Activated CD4-positive, alpha-beta memory T cell treated with anti-CD3 and anti-CD28 coated beads, Interleukin-2, amount 10 ng/mL, durations not matched to agents 7 days and 5 days (primary cell): ENCODE measurements at regions not wholly inside any gene's neighbourhood (a gene's known extent, or its start where the extent isn't known, plus 50 kb on each side); places are given as distances from the start of the nearest gene placed in this dataset.

Source experiments
- CTCF ChIA-PET: fragments of 350-600 bp; sonication (Branson Sonifier 250); formaldehyde crosslinking; loops from one replicate; lab custom pipeline; 2021; ENCODE audit warnings: antibody characterized with exemption, inconsistent platforms; lab: Charles Lee
- POLR2A ChIA-PET: fragments of 350-600 bp; sonication (Branson Sonifier 250); formaldehyde crosslinking; loops from one replicate; lab custom pipeline; 2021; ENCODE audit warnings: antibody characterized with exemption; lab: Charles Lee
- DNase-seq: peaks from one replicate; pipeline ENCODE4 v3.0.0-alpha.2; 2020
- H3K27ac Mint-ChIP-seq: one replicate; pipeline ENCODE4 v1.8.0; 2021; ENCODE audit warnings: mild to moderate bottlenecking, mixed read lengths
- H3K27me3 Mint-ChIP-seq: one replicate; pipeline ENCODE4 v1.8.0; 2021; ENCODE audit warnings: mixed read lengths
- H3K36me3 Mint-ChIP-seq: one replicate; pipeline ENCODE4 v1.8.0; 2021; ENCODE audit warnings: low read depth, mixed read lengths
- H3K4me1 Mint-ChIP-seq: one replicate; pipeline ENCODE4 v1.8.0; 2021; ENCODE audit warnings: mixed read lengths
- H3K4me3 Mint-ChIP-seq: one replicate; pipeline ENCODE4 v1.8.0; 2021; ENCODE audit warnings: mild to moderate bottlenecking, mixed read lengths
- H3K9me3 Mint-ChIP-seq: one replicate; pipeline ENCODE4 v1.8.0; 2021; ENCODE audit warnings: mixed read lengths

DNA sequence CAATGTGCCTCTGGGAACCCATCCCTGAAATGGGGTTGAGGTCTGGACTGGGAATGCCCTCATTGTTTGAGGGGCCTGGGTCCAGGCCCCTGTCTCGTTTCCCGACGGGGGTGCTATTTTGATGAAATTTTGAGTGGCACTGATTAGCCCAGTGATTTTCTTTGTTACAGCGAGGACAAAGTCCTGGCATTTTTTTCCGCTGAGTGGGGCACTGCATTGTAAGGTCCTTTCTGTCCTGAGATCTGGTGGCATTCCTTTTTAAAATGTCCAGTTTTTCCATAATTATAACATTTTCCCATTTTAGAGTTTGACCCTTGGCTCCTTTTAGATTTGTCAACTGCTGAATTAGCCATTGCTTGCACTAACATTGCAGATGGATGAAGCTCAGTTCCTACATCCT is 69.7 kb upstream of the INCENP start:
- H3K36me3 Mint-ChIP-seq, result no peaks in the 10 kb centered on the region
- no peak for DNase-seq
- ChIA-PET CTCF (interaction anchor here (0.7 to 2.5 kb wide), 3 partner anchors 10 to 155 kb away, joined by 4 to 6 read pairs (median 6); no protein-coding TSS in a partner anchor), POLR2A (interaction anchor here (1.2 kb wide), 1 partner anchor 87 kb away, joined by 3 read pairs; the partner anchor contains the start of gene FTH1)
- H3K4me3 Mint-ChIP-seq, result no peak overlapping the region
- H3K27ac Mint-ChIP-seq, result no peak overlapping the region
- H3K27me3 Mint-ChIP-seq, result peaks cover 15% of the 10 kb centered on the region
- H3K4me1 Mint-ChIP-seq, result no peaks in the 10 kb centered on the region
- H3K9me3 Mint-ChIP-seq, result no peaks in the 10 kb centered on the region

DNA sequence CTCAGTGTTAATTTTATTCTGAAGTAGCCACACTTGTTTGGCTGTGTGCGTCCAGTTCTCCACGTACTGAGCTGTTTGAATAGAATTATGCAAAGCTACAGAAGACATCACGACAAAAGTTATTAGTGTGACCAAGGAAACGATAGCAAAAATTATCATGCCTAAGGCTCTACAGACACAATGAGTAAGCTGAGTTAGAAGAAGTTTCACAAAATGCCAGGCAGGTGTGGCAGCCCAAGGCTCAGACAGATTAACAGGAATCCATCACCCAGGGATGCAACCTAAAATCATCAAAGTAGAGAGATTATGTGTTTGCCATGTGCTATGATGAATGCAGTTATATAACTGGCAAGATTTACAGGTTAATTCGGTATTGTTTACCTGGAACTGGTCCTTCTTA is 73.1 kb upstream of the INCENP start:
- H3K36me3 Mint-ChIP-seq, result no peaks in the 10 kb centered on the region
- no peak overlapping the region for H3K27ac Mint-ChIP-seq
- no peaks in the 10 kb centered on the region for H3K9me3 Mint-ChIP-seq
- peaks cover 17% of the 10 kb centered on the region for H3K27me3 Mint-ChIP-seq
- ChIA-PET CTCF (interaction anchor here (1.5 kb wide), 1 partner anchor 253 kb away, joined by 3 read pairs; no protein-coding TSS in a partner anchor), POLR2A (no interaction called here)
- H3K4me3 Mint-ChIP-seq, result no peak overlapping the region
- H3K4me1 Mint-ChIP-seq, result no peaks in the 10 kb centered on the region
- DNase-seq, result no peak

DNA sequence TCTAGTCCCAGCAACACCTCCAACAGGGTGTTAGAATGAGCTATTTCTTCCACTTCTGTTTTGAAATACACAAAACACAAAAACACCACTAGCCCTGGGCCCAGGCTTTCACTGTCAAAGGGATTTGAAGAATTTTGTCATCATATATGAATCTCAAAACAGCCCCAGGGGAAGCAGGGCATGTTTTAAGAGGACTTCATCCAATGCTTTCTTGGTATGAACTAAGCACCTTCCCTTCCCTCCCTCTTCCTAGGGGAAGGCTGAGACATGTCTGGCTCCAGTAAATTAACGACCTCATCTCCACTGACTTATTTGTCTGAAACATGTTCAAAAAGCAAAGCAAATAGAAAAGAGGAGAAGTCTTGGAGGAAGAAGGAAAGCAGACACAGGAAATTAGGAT is 75.7 kb upstream of the INCENP start:
- H3K36me3 Mint-ChIP-seq, result no peaks in the 10 kb centered on the region
- H3K4me3 Mint-ChIP-seq, result no peak overlapping the region
- H3K27ac Mint-ChIP-seq, result no peak overlapping the region
- peaks cover 12% of the 10 kb centered on the region for H3K27me3 Mint-ChIP-seq
- no peaks in the 10 kb centered on the region for H3K9me3 Mint-ChIP-seq
- ChIA-PET CTCF (no interaction called here), POLR2A (no interaction called here)
- no peaks in the 10 kb centered on the region for H3K4me1 Mint-ChIP-seq
- no peak for DNase-seq

DNA sequence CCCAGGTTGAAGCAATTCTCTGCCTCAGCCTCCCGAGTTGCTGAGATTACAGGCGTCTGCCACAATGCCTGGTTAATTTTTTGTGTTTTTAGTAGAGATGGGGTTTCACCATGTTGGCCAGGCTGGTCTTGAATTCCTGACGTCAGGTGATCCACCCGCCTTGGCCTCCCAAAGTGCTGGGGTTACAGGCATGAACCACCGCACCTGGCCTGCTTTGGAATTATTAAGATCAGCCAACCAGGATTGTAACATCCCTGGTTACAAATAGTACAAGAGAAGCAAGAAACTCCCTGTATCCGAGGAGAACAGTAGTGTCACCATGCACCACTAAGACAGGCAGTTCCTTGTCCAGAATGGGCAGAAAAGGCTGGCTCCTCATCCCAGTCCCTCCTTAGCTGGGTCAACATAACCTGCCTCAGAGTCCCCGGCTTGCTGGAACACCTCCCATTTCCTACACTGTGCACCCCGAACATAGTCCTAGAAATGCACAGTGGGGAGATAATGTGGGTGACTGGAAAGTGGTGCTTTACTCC is 77.2 kb upstream of the INCENP start:
- ChIA-PET POLR2A (no interaction called here), CTCF (no interaction called here)
- no peaks in the 10 kb centered on the region for H3K36me3 Mint-ChIP-seq
- DNase-seq, result no peak
- H3K27me3 Mint-ChIP-seq, result peaks cover 7% of the 10 kb centered on the region
- H3K4me3 Mint-ChIP-seq, result no peak overlapping the region
- no peak overlapping the region for H3K27ac Mint-ChIP-seq
- H3K9me3 Mint-ChIP-seq, result no peaks in the 10 kb centered on the region
- H3K4me1 Mint-ChIP-seq, result no peaks in the 10 kb centered on the region

DNA sequence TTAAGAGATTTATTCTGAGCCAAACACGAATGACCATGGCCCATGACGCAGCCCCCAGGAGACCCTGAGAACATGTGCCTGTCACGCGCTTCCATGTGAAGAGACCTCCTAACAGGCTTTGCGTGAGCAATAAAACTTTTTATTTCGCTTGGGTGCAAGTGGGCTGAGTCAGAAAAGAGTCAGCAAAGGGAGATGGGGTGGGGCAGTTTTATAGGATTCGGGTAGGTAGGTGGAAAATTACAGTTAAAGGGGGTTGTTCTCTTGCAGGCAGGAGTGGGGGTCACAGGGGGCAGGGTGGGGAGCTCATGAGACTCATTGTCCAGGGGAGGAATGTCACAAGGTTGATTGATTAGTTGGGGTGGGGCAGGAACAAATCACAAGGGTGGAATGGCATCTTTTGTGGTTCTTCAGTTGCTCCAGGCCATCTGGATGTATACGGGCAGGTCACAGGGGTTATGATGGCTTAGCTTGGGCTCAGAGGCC is 77.2 kb upstream of the FTH1 start:
- CTCF ChIA-PET, result no interaction called here
- no peaks in the 10 kb centered on the region for H3K36me3 Mint-ChIP-seq
- no peaks in the 10 kb centered on the region for H3K9me3 Mint-ChIP-seq

DNA sequence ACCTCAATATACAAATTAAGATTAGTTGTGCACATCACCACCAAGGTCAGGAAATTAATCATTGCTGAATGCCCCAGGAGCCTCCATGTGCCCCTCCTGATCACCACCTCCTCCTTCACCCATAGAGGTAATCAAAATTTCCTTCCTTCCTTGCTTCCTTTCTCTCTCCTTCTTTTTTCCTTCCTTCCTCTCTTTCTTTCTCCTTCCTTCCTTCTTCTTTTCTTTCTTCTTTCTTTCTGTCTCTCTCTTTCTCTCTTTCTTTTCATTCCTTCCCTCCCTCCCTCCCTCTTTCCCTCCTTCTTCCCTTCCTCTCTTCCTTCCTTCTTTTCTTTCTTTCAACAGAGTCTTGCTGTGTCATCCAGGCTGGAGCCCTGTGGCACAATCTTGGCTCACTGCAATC is 67.9 kb upstream of the FTH1 start:
- CTCF ChIA-PET, result interaction anchor here (0.7 to 1.9 kb wide), 2 partner anchors 35 to 47 kb away, joined by 3 to 5 read pairs; no protein-coding TSS in a partner anchor
- Mint-ChIP-seq H3K36me3 (peaks cover 18% of the 10 kb centered on the region), H3K4me3 (no peak overlapping the region), H3K27ac (no peak overlapping the region), H3K4me1 (peaks cover 12% of the 10 kb centered on the region), H3K9me3 (peaks cover 13% of the 10 kb centered on the region), H3K27me3 (peaks cover 16% of the 10 kb centered on the region)
- DNase-seq, result no peak
- POLR2A ChIA-PET, result interaction anchor here (1.5 kb wide), 1 partner anchor 68 kb away, joined by 3 read pairs; the partner anchor contains the start of gene FTH1

More for the DNA sequence above, 77.2 kb upstream of the FTH1 start:
- H3K27ac Mint-ChIP-seq, result no peak overlapping the region
- peaks cover 7% of the 10 kb centered on the region for H3K27me3 Mint-ChIP-seq
- DNase-seq, result no peak
- H3K4me1 Mint-ChIP-seq, result no peaks in the 10 kb centered on the region
- POLR2A ChIA-PET, result no interaction called here
- H3K4me3 Mint-ChIP-seq, result no peak overlapping the region

DNA sequence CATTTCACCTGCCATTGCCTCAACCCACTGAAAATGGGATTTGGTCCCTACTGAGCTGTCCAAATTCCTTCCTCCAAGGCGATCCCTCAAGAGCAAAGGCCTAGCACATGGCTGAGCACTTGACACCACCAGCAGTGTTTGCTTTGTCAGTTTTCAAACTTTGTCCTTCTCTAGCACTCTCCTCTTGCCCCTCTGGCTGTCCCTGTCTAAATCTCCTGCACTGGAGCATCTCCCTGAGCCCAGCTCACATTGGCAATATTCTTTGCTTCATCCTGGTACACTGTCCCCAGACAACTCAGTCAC is 66.6 kb upstream of the FTH1 start:
- peaks cover 12% of the 10 kb centered on the region for H3K4me1 Mint-ChIP-seq
- peaks cover 18% of the 10 kb centered on the region for H3K36me3 Mint-ChIP-seq
- ChIA-PET CTCF (no interaction called here), POLR2A (interaction anchor here (1.5 kb wide), 1 partner anchor 67 kb away, joined by 3 read pairs; the partner anchor contains the start of gene FTH1)
- no peak overlapping the region for H3K27ac Mint-ChIP-seq
- H3K4me3 Mint-ChIP-seq, result no peak overlapping the region
- H3K27me3 Mint-ChIP-seq, result peaks cover 14% of the 10 kb centered on the region
- no peak for DNase-seq
- H3K9me3 Mint-ChIP-seq, result peaks cover 13% of the 10 kb centered on the region

DNA sequence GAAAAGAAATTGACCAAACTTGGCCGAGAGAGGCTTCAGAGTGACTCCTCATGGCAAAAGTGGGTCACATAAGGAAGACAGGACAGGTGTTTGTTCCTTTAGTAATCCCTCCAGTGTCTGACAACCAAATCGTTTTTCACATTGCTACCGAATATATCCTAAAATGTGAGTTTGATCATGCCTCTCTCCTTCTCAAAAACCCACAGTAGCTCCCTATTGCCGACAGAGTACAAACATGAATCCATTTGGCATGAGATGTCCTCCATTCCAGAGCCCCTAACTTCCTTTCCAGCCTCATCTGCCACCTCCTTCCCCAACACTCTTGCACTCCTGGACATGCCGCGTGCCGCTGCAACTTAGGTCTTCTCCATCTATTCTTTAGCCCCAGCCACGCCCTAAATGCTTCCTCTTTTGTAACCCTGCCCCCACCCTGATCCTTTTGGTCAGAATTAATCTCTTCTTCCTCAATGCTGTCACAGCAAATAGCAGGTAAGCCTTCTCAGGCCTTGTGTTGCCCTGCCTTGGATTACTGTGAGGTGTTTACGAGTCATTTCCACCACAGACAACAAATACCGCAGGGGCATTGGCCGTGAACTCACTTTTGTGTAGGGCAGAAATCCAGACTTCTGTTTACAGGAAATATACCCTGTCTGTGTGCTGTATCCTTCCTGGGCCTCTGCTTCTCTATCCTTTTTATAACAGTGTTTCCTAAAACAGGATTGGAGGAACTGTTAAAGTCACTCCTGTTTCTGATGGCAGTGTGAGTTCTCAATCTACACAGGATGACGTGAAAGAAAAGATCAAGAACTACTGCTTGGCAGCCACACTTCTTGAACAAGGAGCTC is 66.0 kb upstream of the FTH1 start:
- peak overlapping the region; percentile 7 for H3K27ac Mint-ChIP-seq

DNA sequence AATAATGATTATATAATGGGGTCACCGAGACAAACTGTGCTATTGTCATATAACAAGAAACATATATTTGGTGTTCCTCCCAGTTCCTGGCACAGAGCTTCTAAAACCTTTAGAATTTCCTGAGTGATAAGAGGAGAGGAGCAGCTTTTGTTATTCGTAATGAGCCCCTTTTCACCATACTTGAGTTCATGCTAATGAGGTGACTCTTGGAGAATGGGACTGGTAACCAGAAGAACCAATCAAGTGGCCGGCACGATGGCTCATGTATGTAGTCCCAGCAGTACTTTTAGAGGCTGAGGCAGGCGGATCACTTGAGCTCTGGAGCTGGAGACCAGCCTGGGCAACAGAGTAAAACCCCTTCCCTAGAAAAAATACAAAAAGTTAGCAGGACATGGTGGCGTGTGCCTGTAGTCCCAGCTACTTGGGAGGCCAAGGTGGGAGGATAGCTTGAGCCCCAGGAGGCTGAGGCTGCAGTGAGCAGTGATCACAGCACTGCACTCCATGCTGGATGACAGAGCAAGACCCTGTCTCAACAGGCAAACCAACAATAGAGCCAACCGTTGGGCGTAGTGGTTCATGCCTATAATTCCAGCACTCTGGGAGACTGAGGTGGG is 62.7 kb upstream of the FTH1 start:
- peaks cover 28% of the 10 kb centered on the region for H3K4me1 Mint-ChIP-seq
- peaks cover 21% of the 10 kb centered on the region for H3K36me3 Mint-ChIP-seq
- H3K27ac Mint-ChIP-seq, result no peak overlapping the region
- H3K27me3 Mint-ChIP-seq, result no peaks in the 10 kb centered on the region
- DNase-seq, result no peak
- ChIA-PET POLR2A (no interaction called here), CTCF (interaction anchor here (1.6 kb wide), 1 partner anchor 51 kb away, joined by 8 read pairs; no protein-coding TSS in a partner anchor)
- H3K4me3 Mint-ChIP-seq, result no peak overlapping the region
- peaks cover 15% of the 10 kb centered on the region for H3K9me3 Mint-ChIP-seq

More for the DNA sequence above, 66.0 kb upstream of the FTH1 start:
- no peak overlapping the region for H3K4me3 Mint-ChIP-seq
- peaks cover 12% of the 10 kb centered on the region for H3K27me3 Mint-ChIP-seq
- peak; percentile 29 for DNase-seq
- CTCF ChIA-PET, result no interaction called here
- H3K36me3 Mint-ChIP-seq, result peaks cover 18% of the 10 kb centered on the region
- H3K9me3 Mint-ChIP-seq, result peaks cover 13% of the 10 kb centered on the region
- peaks cover 12% of the 10 kb centered on the region for H3K4me1 Mint-ChIP-seq
- POLR2A ChIA-PET, result no interaction called here

DNA sequence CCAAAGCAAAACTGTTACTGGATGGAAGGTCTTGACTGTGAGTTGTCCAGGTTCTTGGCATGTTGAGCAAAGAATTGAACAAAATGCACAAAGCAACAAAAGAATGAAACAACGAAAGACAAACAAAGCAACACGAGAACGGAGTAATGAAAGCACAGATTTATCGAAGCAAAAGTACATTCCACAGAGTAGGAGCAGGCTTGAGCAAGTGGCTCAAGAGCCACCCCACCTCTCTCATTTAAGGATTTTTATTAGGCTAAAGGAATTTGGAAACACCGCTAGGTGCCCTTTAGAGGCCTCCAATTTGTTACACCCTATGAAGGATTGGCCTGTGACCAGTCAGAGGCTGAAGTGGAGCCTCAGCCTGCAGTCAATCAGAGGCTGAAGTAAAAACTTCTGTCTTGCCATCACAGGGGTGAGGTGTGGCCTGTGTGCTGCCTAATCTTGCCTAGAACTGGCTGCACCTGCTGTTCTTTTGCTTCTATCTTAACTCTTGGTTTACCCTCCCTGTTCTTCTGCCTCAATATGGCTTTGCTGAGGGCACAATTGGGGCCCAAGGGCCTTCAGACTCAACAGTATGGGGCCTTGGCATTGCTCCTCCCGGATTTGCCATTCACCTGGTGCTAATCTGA is 59.4 kb upstream of the FTH1 start:
- no peak for DNase-seq
- H3K36me3 Mint-ChIP-seq, result peaks cover 3% of the 10 kb centered on the region
- CTCF ChIA-PET, result interaction anchor here (3.2 kb wide), 1 partner anchor 55 kb away, joined by 20 read pairs; no protein-coding TSS in a partner anchor
- H3K4me1 Mint-ChIP-seq, result peaks cover 24% of the 10 kb centered on the region
- H3K27ac Mint-ChIP-seq, result peak overlapping the region; percentile 78
- H3K27me3 Mint-ChIP-seq, result no peaks in the 10 kb centered on the region
- POLR2A ChIA-PET, result interaction anchor here (0.8 to 6.4 kb wide), 3 partner anchors 54 to 59 kb away, joined by 4 to 79 read pairs (median 7); partner anchors contain the start of gene FTH1
- peaks cover 6% of the 10 kb centered on the region for H3K9me3 Mint-ChIP-seq
- H3K4me3 Mint-ChIP-seq, result no peak overlapping the region

DNA sequence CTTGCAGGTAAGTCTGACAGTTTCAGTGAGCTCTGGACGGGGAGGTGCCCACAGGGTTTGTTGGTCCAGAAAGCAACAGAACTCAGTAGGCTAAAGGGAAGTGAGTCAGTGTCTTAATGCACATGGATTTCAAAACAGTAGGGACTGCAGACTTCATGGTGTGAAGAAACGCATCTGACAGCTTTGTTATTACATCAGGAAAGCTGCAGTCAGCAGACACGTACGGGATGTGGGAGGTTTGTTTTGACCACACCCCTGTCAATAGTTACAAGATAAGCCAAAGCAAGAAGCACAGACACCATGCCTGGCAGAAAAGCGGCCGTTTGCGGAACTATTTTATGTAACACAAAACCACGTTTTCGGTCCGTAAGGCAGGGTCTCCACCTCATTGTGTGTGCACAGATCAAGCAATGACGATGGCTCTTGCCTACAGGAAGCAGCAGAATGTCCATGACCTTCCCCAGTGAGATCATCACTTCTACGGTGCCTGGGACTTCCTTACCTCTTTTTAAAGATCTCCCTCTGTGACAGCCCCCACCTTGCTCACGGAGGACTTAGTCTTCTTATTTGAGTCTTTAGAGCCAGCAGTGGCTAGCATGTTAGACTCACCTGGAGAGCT is 58.2 kb upstream of the FTH1 start:
- POLR2A ChIA-PET, result interaction anchor here (0.9 to 6.4 kb wide), 10 partner anchors 13 to 211 kb away, joined by 3 to 79 read pairs (median 4); partner anchors contain the start of genes FTH1 and INCENP
- peaks cover 13% of the 10 kb centered on the region for H3K9me3 Mint-ChIP-seq
- no peaks in the 10 kb centered on the region for H3K27me3 Mint-ChIP-seq
- DNase-seq, result peak; percentile 89
- H3K4me1 Mint-ChIP-seq, result peaks cover 24% of the 10 kb centered on the region
- H3K4me3 Mint-ChIP-seq, result peak overlapping the region; percentile 45
- H3K36me3 Mint-ChIP-seq, result peaks cover 7% of the 10 kb centered on the region
- CTCF ChIA-PET, result interaction anchor here (0.8 to 3.2 kb wide), 4 partner anchors 56 to 83 kb away, joined by 3 to 20 read pairs (median 10); no protein-coding TSS in a partner anchor
- peak overlapping the region; percentile 99 for H3K27ac Mint-ChIP-seq
